T-helper 17 cell (primary cell): ENCODE measurements at regions not wholly inside any gene's neighbourhood (a gene's known extent, or its start where the extent isn't known, plus 50 kb on each side); places are given as distances from the start of the nearest gene placed in this dataset.

Experiments
- ATAC-seq: fragments of 150-1000 bp; cut with Tn5 transposase; 2 replicates; pipeline ENCODE4 v1.10.0; 2021; ENCODE audit warnings: mild to moderate bottlenecking, moderate library complexity
- DNase-seq, 3 donors: peaks; one replicate each; pipeline versions ENCODE4 v3.0.0 to v3.0.0-alpha.2; 2020 to 2021
- H3K9me3 ChIP-seq: one replicate; pipeline ENCODE4 v1.7.0; 2013; ENCODE audit warnings: low read length, mild to moderate bottlenecking; ENCODE audit not compliant: control insufficient read depth, poor library complexity, severe bottlenecking
- H3K27ac Mint-ChIP-seq: one replicate; pipeline ENCODE4 v1.8.0; 2022; ENCODE audit warnings: mild to moderate bottlenecking, moderate library complexity, mixed read lengths
- H3K27me3 Mint-ChIP-seq: one replicate; pipeline ENCODE4 v1.8.0; 2022; ENCODE audit warnings: mixed read lengths
- H3K36me3 Mint-ChIP-seq: one replicate; pipeline ENCODE4 v1.8.0; 2022; ENCODE audit warnings: low read depth, mixed read lengths
- H3K4me1 Mint-ChIP-seq: one replicate; pipeline ENCODE4 v1.8.0; 2022; ENCODE audit warnings: mild to moderate bottlenecking, mixed read lengths
- H3K4me3 Mint-ChIP-seq: one replicate; pipeline ENCODE4 v1.8.0; 2022; ENCODE audit warnings: mild to moderate bottlenecking, moderate library complexity, mixed read lengths

DNA sequence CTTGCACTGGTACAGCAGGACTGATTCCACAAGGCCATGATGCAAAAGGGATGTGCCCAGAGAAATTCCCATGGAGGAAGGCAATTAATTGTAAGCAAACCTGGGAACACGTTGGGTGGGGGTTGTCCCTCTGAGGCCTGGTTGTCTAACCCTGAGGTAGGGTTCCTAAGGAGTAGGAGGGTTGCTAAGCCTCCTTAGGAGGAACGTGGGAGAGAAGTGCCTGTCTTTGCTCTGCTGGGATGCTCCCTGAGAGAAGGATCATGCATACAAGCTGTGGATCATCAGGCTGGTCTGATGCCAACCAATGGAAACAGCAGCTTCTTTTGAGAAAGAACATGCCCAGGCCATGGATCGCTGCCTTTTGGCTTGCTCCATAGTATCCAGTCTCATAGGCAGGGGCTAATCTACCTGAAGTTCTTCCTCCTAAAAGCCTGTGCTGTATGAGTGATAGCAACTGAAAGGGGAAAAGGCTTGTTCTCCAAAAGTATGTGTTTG lies 203.7 kb upstream of the NPVF start:
- Mint-ChIP-seq H3K4me1 (no peaks in the 10 kb centered on the region), H3K36me3 (peaks cover 3% of the 10 kb centered on the region), H3K4me3 (no peak overlapping the region), H3K27me3 (peaks cover 17% of the 10 kb centered on the region), H3K27ac (no peak overlapping the region)
- DNase-seq (no peak), ATAC-seq (no peak)
- H3K9me3 ChIP-seq, result no peaks in the 10 kb centered on the region

DNA sequence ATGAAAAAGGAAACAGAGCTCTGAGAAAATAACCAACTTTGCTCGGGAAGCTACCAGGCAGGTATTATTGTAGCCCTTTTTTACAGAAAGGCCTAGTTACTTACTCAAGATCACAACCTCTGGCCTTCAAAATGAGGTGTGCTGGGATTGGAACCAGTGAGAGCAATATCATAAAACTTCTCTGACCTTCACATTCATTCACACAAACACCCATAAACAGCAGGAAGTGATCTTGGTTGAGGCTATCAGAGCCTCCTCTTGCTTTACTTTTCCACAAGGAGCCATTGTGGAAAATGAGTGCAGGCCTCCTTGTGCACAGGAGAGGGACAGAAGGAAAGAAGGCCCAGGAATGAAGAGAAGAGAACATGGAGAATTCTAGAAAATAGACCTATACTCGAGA lies 204.5 kb upstream of the NPVF start:
- H3K27ac Mint-ChIP-seq, result no peak overlapping the region
- no peaks in the 10 kb centered on the region for H3K4me1 Mint-ChIP-seq

DNA sequence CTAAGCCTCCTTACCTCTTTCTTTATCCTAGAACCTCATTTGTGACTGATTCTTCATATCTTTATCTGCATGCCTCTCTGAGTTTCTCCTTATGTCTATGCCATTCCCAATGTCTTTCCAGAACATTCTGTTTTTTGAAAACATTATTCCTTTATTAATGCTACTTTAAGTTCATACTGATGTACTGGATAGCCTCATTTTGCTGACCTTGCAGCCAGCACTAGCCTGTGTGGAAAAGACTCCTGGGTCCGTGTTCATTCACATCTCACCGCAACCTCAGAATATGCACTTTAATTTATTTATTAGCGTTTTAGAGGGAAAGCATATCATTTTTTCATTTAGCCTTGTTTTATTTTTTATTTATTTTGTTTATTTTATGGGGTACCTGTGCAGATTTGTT lies 208.1 kb upstream of the NPVF start:
- ATAC-seq, result no peak
- Mint-ChIP-seq H3K27ac (no peak overlapping the region), H3K36me3 (peaks cover 3% of the 10 kb centered on the region), H3K4me1 (no peaks in the 10 kb centered on the region), H3K27me3 (peaks cover 13% of the 10 kb centered on the region), H3K4me3 (no peak overlapping the region)
- DNase-seq, result no peak
- H3K9me3 ChIP-seq, result no peaks in the 10 kb centered on the region

More for the DNA sequence above, 204.5 kb upstream of the NPVF start:
- DNase-seq (no peak), ATAC-seq (no peak)
- Mint-ChIP-seq H3K27me3 (peaks cover 17% of the 10 kb centered on the region), H3K4me3 (no peak overlapping the region), H3K36me3 (peaks cover 3% of the 10 kb centered on the region)
- no peaks in the 10 kb centered on the region for H3K9me3 ChIP-seq

DNA sequence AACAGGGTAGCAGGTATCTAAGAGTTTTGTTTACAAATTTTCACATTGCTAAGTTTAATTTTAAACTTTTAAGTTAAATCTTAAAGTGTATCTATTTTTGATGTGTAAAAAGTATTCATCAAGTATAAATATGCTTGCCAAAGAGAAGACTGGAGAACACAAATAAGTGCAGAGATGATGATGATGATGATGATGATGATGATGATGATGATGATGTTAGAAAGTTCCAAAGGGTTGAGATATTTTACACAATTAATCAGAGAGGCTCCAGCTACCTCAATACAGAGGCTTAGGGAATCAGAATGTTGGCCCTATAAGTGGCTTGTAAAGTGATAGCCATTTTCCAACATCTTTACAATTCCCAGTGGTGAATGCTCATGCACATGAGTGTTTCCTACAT lies 209.0 kb upstream of the NPVF start:
- H3K27me3 Mint-ChIP-seq, result peaks cover 4% of the 10 kb centered on the region
- no peaks in the 10 kb centered on the region for H3K36me3 Mint-ChIP-seq
- DNase-seq (no peak), ATAC-seq (no peak)
- no peaks in the 10 kb centered on the region for H3K4me1 Mint-ChIP-seq
- peaks cover 4% of the 10 kb centered on the region for H3K9me3 ChIP-seq
- H3K27ac Mint-ChIP-seq, result no peak overlapping the region
- no peak overlapping the region for H3K4me3 Mint-ChIP-seq

DNA sequence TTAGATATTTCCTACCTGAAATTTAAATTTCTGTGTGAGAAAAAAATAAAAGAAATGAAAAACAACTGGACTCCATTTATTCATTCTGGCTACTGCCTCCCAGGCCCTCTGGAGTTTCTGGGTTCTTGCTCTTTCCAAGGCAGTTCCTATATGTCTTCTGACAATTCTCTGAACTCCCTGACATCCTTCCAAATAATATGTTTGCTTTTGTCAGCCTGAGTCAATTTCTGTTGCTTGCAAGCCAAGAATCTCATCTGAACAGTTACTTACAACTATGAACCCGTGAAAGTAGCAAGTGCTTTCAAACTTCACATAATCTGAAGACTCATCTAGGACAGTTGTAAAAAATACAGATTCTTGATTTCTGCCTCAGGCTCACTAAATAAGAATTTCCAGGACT lies 216.7 kb upstream of the NPVF start:
- Mint-ChIP-seq H3K4me1 (no peaks in the 10 kb centered on the region), H3K27me3 (no peaks in the 10 kb centered on the region), H3K27ac (no peak overlapping the region), H3K4me3 (no peak overlapping the region), H3K36me3 (no peaks in the 10 kb centered on the region)
- ATAC-seq (no peak), DNase-seq (no peak)
- H3K9me3 ChIP-seq, result peaks cover 4% of the 10 kb centered on the region

DNA sequence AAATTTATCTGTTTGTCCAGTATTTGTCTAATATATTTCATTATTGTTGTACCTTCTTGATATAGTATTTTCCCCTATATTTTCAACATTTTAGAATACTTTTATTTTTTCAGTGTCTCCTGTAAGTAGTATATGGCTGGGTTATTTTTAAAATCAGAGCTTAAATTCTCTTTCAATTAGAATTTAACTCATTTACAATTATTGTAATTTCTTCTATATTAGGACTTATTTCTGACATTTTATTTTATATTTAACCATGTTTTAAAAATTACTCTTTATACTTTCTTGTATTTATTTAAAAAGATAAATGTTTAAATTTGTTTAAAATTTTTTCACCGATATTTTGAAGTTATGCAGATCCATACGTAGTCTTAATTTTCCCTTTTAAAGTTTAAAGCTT lies 220.0 kb upstream of the NPVF start:
- H3K27me3 Mint-ChIP-seq, result no peaks in the 10 kb centered on the region
- H3K9me3 ChIP-seq, result no peaks in the 10 kb centered on the region
- no peaks in the 10 kb centered on the region for H3K4me1 Mint-ChIP-seq
- H3K36me3 Mint-ChIP-seq, result no peaks in the 10 kb centered on the region
- DNase-seq (no peak), ATAC-seq (no peak)
- H3K4me3 Mint-ChIP-seq, result no peak overlapping the region
- H3K27ac Mint-ChIP-seq, result no peak overlapping the region

DNA sequence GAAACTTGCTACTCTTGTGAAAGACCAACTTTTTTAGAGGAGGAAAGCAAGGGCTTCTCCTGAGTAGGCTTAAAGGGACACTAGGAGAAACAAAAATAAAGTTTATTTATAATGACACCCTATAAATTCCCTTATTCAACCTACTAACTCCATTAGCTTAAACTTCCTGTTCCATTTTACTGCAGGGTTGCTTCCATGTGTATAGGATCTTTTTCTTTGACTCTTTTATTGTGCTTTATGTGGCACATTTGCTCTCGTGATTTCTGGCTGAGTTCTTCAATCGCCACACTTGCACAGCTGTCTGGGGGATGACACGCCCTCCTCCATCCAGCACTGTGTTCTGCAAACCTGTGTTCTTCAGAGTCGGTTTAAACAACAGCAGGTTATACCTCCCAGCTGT lies 225.7 kb upstream of the NPVF start:
- H3K27me3 Mint-ChIP-seq, result peaks cover 18% of the 10 kb centered on the region
- no peaks in the 10 kb centered on the region for H3K36me3 Mint-ChIP-seq
- H3K9me3 ChIP-seq, result no peaks in the 10 kb centered on the region
- no peak overlapping the region for H3K4me3 Mint-ChIP-seq
- DNase-seq (no peak), ATAC-seq (no peak)
- no peak overlapping the region for H3K27ac Mint-ChIP-seq
- H3K4me1 Mint-ChIP-seq, result peaks cover 2% of the 10 kb centered on the region

DNA sequence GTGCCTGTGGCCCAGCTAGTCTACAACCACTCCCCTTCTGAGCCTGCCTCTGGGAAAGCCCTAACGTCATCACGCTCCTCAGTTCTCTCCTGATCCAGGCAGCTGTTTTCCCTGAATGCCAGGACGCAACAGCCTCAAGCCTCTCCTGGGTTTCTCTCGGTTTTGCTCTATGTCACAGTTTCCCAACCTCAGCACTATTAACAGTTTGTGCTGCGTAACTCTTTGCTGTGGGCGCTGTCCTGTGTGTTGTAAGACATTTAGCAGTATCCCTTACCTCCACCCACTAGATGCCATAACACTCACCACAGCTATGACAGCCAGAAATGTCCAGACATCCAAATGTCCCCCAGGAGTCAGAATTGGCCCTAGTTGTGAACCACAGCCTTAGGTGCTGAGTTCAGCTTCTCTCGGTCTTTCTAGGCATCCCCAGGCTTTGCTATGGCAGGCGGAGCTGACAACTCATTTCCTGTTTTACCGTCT lies 226.3 kb upstream of the NPVF start:
- H3K9me3 ChIP-seq, result no peaks in the 10 kb centered on the region
- Mint-ChIP-seq H3K4me1 (peaks cover 2% of the 10 kb centered on the region), H3K27me3 (peaks cover 18% of the 10 kb centered on the region), H3K4me3 (no peak overlapping the region), H3K36me3 (no peaks in the 10 kb centered on the region), H3K27ac (no peak overlapping the region)
- DNase-seq (no peak), ATAC-seq (no peak)

DNA sequence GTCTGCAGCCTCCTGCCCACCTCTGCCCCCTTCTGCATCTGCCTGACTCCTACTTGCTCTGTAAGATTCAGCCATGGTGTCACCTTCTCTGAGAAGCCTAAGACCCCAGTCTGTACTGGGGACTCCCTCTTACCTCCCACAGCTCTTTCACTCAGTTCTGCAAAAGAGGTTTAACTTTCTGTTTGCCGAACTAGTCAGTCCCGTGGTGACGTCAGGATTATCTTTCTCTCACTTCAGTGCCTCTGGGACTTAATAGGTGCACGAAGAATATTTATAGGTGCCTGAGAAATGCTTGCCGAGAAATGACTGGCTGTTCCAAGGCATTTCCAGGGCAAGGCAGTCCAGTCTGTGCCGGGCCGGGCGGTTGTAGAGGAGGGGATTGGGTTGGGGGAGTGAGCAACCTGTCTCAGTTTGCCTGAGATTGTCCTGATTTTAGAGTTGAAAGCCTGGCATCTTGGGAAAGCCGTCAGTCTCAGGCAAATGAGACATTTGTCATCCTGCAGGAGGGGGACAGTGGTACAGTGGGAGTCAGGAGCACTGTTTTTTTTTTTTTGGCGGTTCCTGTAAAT lies 227.5 kb upstream of the NPVF start:
- H3K36me3 Mint-ChIP-seq, result no peaks in the 10 kb centered on the region
- no peak for ATAC-seq
- H3K27me3 Mint-ChIP-seq, result peaks cover 18% of the 10 kb centered on the region
- H3K4me1 Mint-ChIP-seq, result peaks cover 2% of the 10 kb centered on the region
- DNase-seq, result no peak
- no peaks in the 10 kb centered on the region for H3K9me3 ChIP-seq
- H3K4me3 Mint-ChIP-seq, result no peak overlapping the region
- H3K27ac Mint-ChIP-seq, result no peak overlapping the region

DNA sequence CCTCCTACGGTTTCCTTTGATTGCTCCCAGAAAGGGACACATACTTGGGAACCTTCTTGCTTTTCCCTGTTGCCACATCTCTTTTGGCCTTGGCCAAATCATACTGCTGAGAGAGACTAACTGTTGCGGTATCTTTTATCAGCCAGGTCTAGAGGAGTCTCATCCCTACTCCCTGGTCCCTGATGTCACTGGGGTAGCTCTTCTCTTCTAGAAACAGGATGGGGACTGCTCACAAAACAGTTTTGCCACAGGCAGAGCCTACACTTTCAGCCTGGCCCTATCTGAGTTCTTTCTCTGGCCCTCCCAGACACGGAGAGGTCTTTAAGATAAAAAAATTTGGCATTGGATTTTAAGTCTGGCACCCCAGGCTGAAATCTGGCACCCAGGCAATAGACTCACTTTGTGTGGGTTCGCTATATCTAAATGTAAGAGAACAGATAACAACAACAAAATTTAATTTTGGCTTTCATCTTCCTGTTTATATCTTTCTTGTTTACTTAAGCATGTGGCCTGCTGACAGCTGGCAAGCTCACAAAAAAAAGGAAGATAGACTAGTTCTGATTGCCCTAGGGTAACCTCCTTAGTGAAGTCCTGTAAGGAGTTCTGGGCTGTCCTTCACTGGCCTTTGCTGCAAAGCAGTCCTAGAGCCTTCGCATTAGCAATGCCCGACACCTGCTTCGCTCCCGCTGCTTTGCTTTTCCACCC lies 228.3 kb upstream of the NPVF start:
- no peak for DNase-seq
- peaks cover 19% of the 10 kb centered on the region for H3K27me3 Mint-ChIP-seq
- no peak overlapping the region for H3K4me3 Mint-ChIP-seq
- H3K27ac Mint-ChIP-seq, result no peak overlapping the region
- peaks cover 2% of the 10 kb centered on the region for H3K4me1 Mint-ChIP-seq
- H3K9me3 ChIP-seq, result no peaks in the 10 kb centered on the region
- no peak for ATAC-seq
- H3K36me3 Mint-ChIP-seq, result no peaks in the 10 kb centered on the region

DNA sequence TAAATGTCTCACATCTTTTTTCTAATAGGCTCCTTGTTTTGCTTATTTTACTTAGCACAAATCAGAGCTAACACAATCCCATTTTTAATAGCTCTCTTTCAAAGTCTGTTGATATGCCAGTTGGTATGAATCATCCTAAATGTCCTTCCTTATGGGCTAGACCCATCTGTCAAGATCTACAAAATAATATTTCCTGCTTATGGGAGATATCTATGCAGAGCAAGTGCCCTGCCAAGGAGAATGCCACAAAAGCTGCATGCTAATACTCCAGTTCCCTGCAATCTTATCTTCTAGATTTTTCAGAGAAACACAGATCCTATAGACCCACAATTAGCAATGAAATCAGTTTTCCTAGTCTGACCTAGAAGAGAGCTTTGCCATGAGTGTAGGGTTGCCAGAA lies 230.8 kb upstream of the NPVF start:
- H3K27me3 Mint-ChIP-seq, result peaks cover 37% of the 10 kb centered on the region
- no peaks in the 10 kb centered on the region for H3K9me3 ChIP-seq
- no peak overlapping the region for H3K4me3 Mint-ChIP-seq
- DNase-seq, result no peak
- H3K4me1 Mint-ChIP-seq, result peaks cover 2% of the 10 kb centered on the region
- peaks cover 3% of the 10 kb centered on the region for H3K36me3 Mint-ChIP-seq
- no peak overlapping the region for H3K27ac Mint-ChIP-seq
- ATAC-seq, result no peak

DNA sequence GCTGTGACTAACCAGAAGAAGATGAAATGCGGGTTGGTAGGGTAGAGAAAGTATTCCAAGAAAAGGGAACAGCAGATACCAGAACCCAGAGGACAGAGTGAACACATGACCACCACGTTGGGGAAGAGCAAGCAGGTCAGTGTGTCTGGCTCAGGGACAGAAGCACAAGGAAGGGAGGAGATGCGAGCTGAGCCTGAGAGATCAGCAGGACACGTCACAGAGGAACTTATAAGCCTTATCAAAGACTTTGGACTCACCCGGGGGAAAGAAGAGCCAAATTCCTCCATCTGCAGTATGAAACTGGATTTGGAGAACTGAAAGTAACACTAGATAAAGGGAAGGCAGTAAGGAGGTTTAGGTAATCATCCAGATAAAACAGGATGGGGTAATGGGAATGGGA lies 232.1 kb upstream of the NPVF start:
- no peak for ATAC-seq
- no peak for DNase-seq
- H3K36me3 Mint-ChIP-seq, result peaks cover 3% of the 10 kb centered on the region
- H3K9me3 ChIP-seq, result no peaks in the 10 kb centered on the region
- no peaks in the 10 kb centered on the region for H3K4me1 Mint-ChIP-seq
- H3K4me3 Mint-ChIP-seq, result no peak overlapping the region
- H3K27me3 Mint-ChIP-seq, result peaks cover 35% of the 10 kb centered on the region
- H3K27ac Mint-ChIP-seq, result no peak overlapping the region

DNA sequence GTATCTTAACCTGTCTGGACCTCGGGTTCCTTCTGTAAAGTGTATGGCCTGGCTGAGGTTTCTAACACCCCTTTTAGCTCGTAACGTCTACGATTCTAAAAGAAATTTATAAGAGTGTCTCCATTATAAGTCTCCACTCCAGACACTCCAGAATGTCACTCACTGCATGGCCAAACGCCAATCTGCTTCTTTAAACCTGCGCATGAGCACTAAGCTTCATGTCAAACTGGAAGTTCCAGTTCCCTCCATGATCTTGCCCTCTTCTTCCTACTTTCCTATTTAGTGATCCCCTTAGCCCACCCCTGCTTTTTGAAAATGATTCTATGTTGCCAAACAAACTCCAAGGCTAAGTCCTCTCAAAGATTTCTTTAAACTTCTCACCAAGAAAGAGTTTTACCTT lies 241.4 kb upstream of the NPVF start:
- no peak overlapping the region for H3K4me3 Mint-ChIP-seq
- no peaks in the 10 kb centered on the region for H3K9me3 ChIP-seq
- H3K4me1 Mint-ChIP-seq, result no peaks in the 10 kb centered on the region
- no peaks in the 10 kb centered on the region for H3K36me3 Mint-ChIP-seq
- H3K27me3 Mint-ChIP-seq, result peaks cover 61% of the 10 kb centered on the region
- no peak overlapping the region for H3K27ac Mint-ChIP-seq
- DNase-seq (no peak), ATAC-seq (no peak)
